GM12878 (cell line): ENCODE measurements at regions not wholly inside any gene's neighbourhood (a gene's known extent, or its start where the extent isn't known, plus 50 kb on each side); places are given as distances from the start of the nearest gene placed in this dataset.

ENCODE experiments used
- MYC ChIP-seq: IDR thresholded peaks from 2 replicates; pipeline ENCODE4 v1.6.1; 2011; ENCODE audit warnings: mild to moderate bottlenecking, low read length, moderate library complexity, inconsistent platforms; ENCODE audit not compliant: insufficient read depth, insufficient replicate concordance, insufficient read length, severe bottlenecking
- SPI1 ChIP-seq: IDR thresholded peaks from 2 replicates; pipeline ENCODE4 v1.6.1; 2011; ENCODE audit warnings: low read depth, mild to moderate bottlenecking, low read length, moderate library complexity, borderline replicate concordance; ENCODE audit not compliant: insufficient read depth
- YY1 ChIP-seq: IDR thresholded peaks from 2 replicates; pipeline ENCODE4 v1.6.1; 2011; ENCODE audit warnings: low read depth, mild to moderate bottlenecking, low read length
- TF ChIP-seq, protein P1 (sequence below): IDR thresholded peaks from 2 replicates; pipeline ENCODE4 v1.6.1; 2012; ENCODE audit warnings: low read depth, low read length, improper control_type of control experiment

DNA sequence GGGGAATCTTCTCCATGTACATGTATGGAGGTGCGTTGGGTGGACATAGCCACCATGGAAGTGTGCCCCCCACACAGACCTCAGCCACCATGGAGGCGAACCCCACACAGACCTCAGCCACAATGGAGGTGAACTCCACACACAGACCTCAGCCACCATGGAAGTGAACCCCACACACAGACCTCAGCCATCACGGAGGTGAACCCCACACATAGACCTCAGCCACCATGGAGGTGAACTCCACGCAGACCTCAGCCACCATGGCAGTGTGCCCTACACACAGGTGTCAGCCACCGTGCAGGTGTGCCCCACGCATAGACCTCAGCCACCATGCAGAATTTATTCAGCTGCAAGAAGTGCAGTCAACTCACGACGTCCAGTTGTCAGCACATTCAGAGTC lies 339.7 kb downstream of the ACTR3B start:
- TF ChIP-seq SPI1: no peak
- no peak for TF ChIP-seq YY1
- no peak for TF ChIP-seq MYC
- TF ChIP-seq, protein P1, sequence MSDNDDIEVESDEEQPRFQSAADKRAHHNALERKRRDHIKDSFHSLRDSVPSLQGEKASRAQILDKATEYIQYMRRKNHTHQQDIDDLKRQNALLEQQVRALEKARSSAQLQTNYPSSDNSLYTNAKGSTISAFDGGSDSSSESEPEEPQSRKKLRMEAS: no peak
